Left renal cortex interstitium (tissue), 4 donors: ENCODE measurements at regions not wholly inside any gene's neighbourhood (a gene's known extent, or its start where the extent isn't known, plus 50 kb on each side); places are given as distances from the start of the nearest gene placed in this dataset.

Experiments used
- DNase-seq, 4 donors: peaks; one replicate each; pipeline ENCODE4 v3.0.0-alpha.2; 2013; ENCODE audit warnings: low read depth in 4 of 4, low spot score in 2 of 4, missing footprints in 1 of 4

DNA sequence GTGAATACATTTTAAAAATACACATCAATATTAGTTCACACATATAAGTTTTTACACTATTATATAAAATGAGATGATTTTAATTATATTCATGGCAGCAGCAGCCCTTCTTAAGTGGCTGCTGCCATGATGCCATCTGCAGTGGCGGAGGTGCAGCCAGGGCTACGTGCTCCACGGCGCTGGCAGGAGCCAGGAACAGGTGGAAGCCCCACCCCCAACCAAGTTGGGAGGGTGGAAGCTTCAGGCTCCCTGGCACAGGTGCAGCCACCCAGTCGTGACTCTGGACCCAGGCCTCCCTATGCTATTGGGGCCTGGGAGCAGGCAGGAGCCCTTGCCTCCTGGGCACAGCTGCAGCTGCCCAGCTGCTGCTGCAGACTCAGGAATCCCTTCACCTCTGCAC, 646.9 kb upstream of the PCDH9 start:
- DNase-seq = no peak

DNA sequence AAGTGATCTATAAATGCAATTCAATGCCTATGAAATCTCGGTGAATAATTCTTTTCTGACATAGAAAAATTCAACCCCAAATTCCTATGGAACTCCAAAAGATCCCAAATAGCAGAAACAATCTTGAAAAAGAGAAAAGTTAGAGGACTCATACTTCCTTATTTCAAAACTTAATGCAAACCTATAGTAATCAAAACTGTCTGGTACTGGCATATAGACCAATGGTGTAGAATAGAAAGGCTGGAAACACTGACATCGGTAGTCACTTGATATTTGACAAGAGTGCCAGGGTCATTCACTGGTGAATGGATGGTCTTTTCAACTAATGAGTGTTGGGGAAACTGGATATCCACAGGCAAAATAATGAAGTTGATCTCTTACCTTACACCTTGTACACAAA, 637.1 kb upstream of the PCDH9 start:
- no peak for DNase-seq

GRCh38 chr13:67860315-67860714, 630.2 kb upstream of the PCDH9 start:
- no peak for DNase-seq

- no peak for DNase-seq
These were observed 629.8 kb upstream of the PCDH9 start for GRCh38 chr13:67859904-67860303.

DNA sequence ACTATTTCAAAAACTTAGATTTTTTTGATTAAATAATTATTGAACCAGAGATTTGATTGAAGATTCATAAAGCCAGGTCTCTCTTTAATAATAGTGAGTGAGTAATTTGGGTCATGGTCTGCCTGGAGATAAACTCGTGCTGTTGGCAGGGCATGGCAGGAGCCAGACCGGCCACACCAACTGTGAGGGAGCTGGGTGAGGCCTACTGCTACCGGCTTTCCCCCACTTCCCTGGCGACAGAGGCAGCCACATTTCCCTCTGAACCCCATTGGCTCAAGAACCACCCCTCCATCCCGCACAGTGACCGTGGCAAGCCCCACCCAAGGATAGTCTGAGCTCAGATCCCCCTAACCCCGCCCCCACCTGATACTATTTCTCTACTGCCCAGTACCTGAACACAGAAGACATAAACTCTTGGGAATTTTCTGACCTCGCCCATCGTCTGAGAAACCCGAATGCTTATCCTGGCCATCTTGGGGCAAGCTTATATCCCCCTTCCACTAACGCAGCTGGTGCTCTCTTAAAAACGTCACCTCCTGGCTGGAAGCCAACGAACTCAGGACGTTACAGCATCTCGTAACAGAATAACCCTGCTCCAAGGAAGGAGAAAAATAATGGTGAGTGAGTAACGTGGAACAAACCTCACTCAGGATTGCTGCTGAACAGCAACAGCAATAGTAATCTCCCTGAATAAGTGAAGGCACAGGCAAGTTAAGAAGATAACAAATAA, 627.6 kb upstream of the PCDH9 start:
- DNase-seq = no peak

DNA sequence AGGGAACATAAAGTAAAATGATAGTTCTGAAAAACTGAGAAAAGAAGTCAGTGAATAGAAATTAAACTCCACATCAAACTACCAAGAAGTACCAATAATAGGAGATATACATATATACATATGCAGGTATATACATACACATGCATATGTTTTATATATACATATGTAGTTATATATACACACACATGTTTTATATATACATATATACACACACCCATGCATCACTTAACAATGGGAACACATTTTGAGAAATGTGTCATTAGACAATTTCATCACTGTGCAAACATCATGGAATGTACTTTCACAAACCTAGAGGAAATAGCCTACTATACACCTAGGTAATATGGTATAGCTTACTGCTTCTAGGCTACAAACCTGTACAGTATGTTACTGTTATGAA, 626.8 kb upstream of the PCDH9 start:
- DNase-seq = no peak

DNA sequence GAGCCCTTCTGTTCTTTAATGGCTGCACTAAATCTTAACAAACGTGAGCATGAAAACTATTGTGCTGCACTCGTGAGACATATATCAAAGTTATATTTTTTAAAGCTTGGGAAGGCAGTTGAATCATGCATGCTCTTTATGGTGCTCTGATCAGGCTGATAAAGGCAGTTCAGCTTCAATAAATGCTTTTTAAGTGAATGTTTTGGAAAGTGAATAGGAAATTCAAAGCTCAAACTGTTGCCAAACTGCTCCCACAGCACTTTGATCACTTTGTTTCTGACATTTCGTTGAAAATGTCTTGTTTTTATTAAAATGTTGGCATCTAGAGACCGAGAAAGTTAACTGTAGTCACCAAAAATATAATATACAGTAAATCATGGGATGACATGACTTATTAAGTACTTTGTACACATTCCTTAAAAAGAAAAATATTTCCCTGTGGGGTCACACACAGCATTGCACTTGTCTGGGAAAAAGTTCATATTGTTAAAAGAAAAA, 625.7 kb upstream of the PCDH9 start:
- DNase-seq = peak in 1 of 4 donors; percentile 2

DNA sequence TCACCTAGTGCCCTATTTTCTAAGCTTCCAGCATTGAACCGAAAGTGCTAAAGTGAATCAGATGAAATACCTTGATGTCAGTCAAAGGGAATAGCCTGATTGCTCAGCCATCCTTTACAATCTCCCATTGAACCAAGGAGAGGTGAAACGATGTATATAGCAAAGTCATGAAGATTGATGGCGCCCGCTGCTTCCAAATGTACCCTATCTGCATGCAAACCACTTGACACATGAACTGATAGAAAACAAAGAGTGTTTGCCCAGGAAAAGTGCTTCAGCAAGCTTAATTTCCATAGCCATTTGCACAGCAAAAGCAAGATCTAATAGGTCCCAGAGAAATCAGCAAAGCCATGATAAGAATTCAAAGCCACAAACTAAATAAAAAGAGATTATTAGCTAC, 624.9 kb upstream of the PCDH9 start:
- no peak for DNase-seq

- DNase-seq = no peak
These were observed 614.4 kb upstream of the PCDH9 start for GRCh38 chr13:67844574-67844973.

DNA sequence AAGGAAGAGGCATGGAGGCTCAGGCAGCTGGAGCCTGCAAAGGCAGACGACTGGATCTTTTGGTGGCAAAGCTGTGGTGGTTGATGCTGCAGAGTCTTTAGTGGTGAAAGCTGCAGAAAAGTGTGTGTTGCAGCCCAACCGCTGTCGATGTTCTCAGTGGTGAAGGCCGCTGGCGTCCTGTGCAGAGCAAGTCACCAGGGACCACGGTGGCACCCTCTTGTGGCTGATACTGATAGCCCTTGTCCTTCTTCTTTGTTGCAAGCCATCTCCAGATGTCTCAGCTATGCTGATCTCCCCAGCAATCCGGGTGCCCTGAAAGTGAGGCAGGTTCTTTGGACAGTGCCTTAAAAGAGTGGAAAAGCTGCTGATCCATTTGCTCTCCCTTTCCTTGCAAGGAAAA, 610.9 kb upstream of the PCDH9 start:
- DNase-seq = no peak

DNA sequence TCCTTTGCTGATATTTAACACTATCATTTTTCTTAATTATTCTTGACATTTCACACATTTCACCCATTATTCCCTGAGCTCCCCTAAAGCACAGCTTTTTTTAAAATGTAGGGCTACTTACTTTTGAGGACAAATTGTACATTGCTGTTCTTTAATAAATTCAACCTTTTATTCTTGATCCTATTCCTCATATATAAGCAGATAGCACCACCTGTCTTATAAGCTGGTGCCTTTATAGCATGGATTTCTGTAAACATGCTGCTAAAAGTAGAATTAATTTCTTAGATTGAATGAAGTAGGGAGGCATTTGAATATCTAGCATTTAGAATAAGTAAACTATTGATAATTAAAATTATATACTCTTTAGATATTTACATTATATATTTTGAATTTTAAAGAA, 603.4 kb upstream of the PCDH9 start:
- no peak for DNase-seq

- DNase-seq = no peak
These were observed 599.5 kb upstream of the PCDH9 start for GRCh38 chr13:67829641-67830040.

- DNase-seq = no peak
These were observed 597.9 kb upstream of the PCDH9 start for GRCh38 chr13:67827992-67828391.

DNA sequence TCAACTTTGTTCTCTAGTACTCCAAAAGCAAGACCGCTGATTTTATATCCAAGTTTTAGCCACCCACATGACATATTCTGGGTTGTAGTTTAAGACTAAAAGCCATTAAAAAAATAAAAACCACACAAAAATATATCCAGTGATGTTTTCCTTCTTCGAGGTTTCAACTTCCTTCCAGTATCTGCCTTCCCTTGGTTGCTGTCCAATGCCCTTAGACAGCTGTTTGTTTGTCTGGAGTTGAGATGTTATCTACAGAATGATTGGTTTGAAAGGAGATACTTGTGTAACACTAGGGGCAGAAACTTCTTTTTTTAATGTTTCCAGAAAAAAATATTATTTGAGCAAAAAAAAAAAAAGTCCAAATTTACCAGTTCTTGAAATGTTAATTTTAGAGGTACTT, 591.5 kb upstream of the PCDH9 start:
- DNase-seq = no peak

DNA sequence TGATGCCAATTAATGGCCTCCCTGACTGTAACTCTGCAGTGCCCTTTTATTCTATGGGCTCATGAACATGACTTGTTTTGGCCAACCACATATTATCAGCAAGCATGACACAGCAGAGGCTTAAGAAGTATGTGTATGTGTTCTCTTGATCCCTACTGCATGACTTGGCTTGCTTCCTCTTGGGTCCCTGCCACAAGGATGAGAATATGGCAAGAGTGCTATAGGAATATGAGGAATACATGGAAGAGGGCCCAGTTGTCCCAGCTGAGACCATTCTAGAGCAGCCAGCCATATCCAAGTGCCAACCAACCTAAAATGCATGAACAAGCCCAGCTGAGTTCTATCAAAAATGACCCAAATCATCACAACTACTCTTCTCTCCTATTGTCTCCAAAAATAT, 576.7 kb upstream of the PCDH9 start:
- DNase-seq = no peak

- DNase-seq = no peak
These were observed 573.0 kb upstream of the PCDH9 start for GRCh38 chr13:67803118-67803517.

DNA sequence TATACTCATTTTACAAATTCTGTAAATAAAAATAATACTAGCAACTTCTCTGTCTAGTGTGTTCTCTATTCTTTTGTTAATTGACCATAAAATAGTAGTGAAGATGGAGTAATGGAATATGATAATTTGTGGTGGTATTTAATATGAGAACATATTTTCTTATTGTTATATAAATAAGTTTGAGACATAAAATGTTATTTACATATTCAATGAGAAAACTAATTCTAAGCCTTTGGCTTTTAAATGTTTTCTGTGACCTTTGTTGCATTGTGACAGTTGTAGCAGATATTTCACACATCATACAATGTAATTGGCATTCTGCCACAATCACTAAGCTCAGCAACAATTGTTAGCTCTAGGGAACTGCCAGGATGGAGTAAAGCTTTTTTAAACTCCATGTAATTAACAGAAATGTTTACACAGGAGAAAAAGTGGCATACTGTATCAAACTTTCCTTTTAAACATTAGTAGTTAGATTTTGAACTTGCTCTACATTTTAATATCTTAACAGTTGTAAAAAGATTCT, 562.1 kb upstream of the PCDH9 start:
- DNase-seq = peak in 1 of 4 donors; percentile 5

DNA sequence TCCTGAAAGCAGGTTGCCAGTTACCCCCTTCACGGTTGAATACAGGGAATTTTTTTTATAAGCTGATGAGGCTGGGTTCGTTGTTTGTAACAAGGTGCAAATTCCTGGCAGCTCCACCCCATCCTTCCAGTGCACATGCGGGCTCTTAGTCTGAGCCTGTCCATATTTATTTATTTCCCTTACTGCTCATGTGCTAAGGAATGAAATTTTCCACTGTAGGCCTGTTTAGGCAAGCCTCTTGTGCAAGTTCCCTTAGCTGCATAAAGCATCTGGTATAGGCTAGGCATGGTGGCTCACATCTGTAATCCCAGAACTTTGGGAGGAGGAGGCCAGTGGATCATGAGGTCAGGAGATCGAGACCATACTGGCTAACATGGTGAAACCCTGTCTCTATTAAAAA, 560.9 kb upstream of the PCDH9 start:
- no peak for DNase-seq

DNA sequence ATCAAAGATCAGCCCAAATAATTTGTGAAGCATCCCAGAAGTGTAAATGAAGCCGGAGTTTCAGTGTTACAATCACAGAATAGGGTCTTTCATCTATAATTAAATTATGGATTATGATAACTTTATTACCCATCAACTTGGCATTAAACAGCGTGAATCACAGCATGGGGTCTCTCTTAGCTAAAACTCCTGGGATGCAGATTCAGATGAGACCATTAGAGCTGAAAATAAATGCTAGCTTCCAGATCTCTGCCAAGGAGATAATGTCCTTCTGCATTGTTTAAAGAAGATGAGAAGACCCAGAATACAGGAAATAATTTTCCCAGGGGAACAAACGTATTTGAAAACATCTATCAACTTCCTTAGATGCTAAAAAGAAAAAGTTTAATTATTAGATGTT, 546.0 kb upstream of the PCDH9 start:
- DNase-seq = no peak

DNA sequence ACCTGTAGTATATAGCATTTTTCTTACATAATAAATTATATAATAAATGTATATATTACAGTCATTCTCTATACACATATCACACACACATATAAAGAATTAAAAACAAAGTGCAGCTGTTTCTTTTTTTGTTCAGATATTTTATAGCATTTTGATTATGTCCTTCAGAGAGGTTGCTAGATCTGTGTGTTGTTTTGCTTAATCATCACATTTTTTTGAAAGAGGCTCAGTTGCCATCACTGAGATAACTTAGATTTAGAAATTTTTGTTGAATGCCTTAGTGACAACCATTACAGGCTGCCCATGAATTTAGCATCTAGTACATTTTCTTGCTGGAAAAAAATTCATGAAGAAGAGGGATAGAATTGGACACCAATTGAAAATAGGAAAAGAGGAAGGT, 545.2 kb upstream of the PCDH9 start:
- DNase-seq = no peak

- DNase-seq = no peak
These were observed 542.8 kb upstream of the PCDH9 start for GRCh38 chr13:67772807-67773453.

DNA sequence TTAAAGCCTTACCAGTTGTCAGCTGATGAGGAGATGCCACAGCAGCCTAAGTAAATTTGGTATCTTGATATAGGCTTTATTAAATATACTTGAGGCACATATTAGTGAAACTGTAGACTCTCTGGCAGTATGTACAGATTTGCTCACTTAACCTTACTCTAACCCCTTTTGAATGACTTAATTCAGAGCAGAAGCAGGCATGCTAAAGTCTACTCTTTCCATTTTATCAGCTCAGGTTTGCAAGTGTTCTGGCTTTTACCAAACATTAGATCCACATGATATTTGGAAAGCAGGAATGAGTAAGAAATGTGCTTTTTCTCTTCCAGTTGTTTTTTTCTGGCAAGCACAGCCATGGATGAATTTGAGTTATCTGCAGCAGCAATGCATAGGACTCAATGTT, 541.0 kb upstream of the PCDH9 start:
- DNase-seq = no peak
